ENCODE measurements at regions not wholly inside any gene's neighbourhood (a gene's known extent, or its start where the extent isn't known, plus 50 kb on each side); places are given as distances from the start of the nearest gene placed in this dataset.

- H3K36me3 ChIP-seq (ENCODE audit: control insufficient read depth, insufficient read depth, low read length) = no peaks in the 10 kb centered on the region
- no peaks in the 10 kb centered on the region for H3K27me3 ChIP-seq (ENCODE audit: control insufficient read depth, insufficient read depth, low read length, poor library complexity, severe bottlenecking)
- no peak overlapping the region for H3K27ac ChIP-seq (ENCODE audit: insufficient read depth, low read depth, low read length, poor library complexity, severe bottlenecking)
- no peaks in the 10 kb centered on the region for H3K4me1 ChIP-seq (ENCODE audit: control insufficient read depth, insufficient read depth, low read length)
- H3K9me3 ChIP-seq (ENCODE audit: control insufficient read depth, low read length) = no peaks in the 10 kb centered on the region
- no peak overlapping the region for H3K4me3 ChIP-seq (ENCODE audit: insufficient read depth, low read depth, low read length)
- WGBS, 2 experiments = 79 to 88% methylated on average over 1 of the region's 1 CpG
These were observed 1244.9 kb downstream of the PCDH17 start for GRCh38 chr13:58876473-58876872.

- Histone ChIP-seq H3K27me3 (ENCODE audit: control insufficient read depth, insufficient read depth, low read length, poor library complexity, severe bottlenecking) (no peaks in the 10 kb centered on the region), H3K36me3 (ENCODE audit: control insufficient read depth, insufficient read depth, low read length) (no peaks in the 10 kb centered on the region), H3K4me3 (ENCODE audit: insufficient read depth, low read depth, low read length) (no peak overlapping the region), H3K4me1 (ENCODE audit: control insufficient read depth, insufficient read depth, low read length) (peaks cover under 1% of the 10 kb centered on the region), H3K27ac (ENCODE audit: insufficient read depth, low read depth, low read length, poor library complexity, severe bottlenecking) (no peak overlapping the region), H3K9me3 (ENCODE audit: control insufficient read depth, low read length) (no peaks in the 10 kb centered on the region)
These were observed 1247.6 kb downstream of the PCDH17 start for GRCh38 chr13:58879114-58879513.

GRCh38 chr13:58882516-58882915, 1251.0 kb downstream of the PCDH17 start:
- no peaks in the 10 kb centered on the region for H3K9me3 ChIP-seq (ENCODE audit: control insufficient read depth, low read length)
- no peaks in the 10 kb centered on the region for H3K27me3 ChIP-seq (ENCODE audit: control insufficient read depth, insufficient read depth, low read length, poor library complexity, severe bottlenecking)
- H3K4me1 ChIP-seq (ENCODE audit: control insufficient read depth, insufficient read depth, low read length) = peaks cover 8% of the 10 kb centered on the region
- no peak overlapping the region for H3K4me3 ChIP-seq (ENCODE audit: insufficient read depth, low read depth, low read length)
- H3K27ac ChIP-seq (ENCODE audit: insufficient read depth, low read depth, low read length, poor library complexity, severe bottlenecking) = no peak overlapping the region
- H3K36me3 ChIP-seq (ENCODE audit: control insufficient read depth, insufficient read depth, low read length) = no peaks in the 10 kb centered on the region
- WGBS, 2 experiments = 91 to 98% methylated on average over 4 of the region's 4 CpGs

- peaks cover 8% of the 10 kb centered on the region for H3K4me1 ChIP-seq (ENCODE audit: control insufficient read depth, insufficient read depth, low read length)
- no peaks in the 10 kb centered on the region for H3K27me3 ChIP-seq (ENCODE audit: control insufficient read depth, insufficient read depth, low read length, poor library complexity, severe bottlenecking)
- no peaks in the 10 kb centered on the region for H3K9me3 ChIP-seq (ENCODE audit: control insufficient read depth, low read length)
- 85 to 89% methylated on average over 2 of the region's 2 CpGs for WGBS, 2 experiments
- no peak overlapping the region for H3K4me3 ChIP-seq (ENCODE audit: insufficient read depth, low read depth, low read length)
- H3K27ac ChIP-seq (ENCODE audit: insufficient read depth, low read depth, low read length, poor library complexity, severe bottlenecking) = no peak overlapping the region
- H3K36me3 ChIP-seq (ENCODE audit: control insufficient read depth, insufficient read depth, low read length) = no peaks in the 10 kb centered on the region
These were observed 1251.9 kb downstream of the PCDH17 start for GRCh38 chr13:58883405-58883804.

GRCh38 chr13:58884353-58885209, 1253.0 kb downstream of the PCDH17 start:
- Histone ChIP-seq H3K9me3 (ENCODE audit: control insufficient read depth, low read length) (no peaks in the 10 kb centered on the region), H3K27me3 (ENCODE audit: control insufficient read depth, insufficient read depth, low read length, poor library complexity, severe bottlenecking) (no peaks in the 10 kb centered on the region), H3K27ac (ENCODE audit: insufficient read depth, low read depth, low read length, poor library complexity, severe bottlenecking) (peak overlapping the region; percentile 16), H3K4me1 (ENCODE audit: control insufficient read depth, insufficient read depth, low read length) (peaks cover 8% of the 10 kb centered on the region), H3K36me3 (ENCODE audit: control insufficient read depth, insufficient read depth, low read length) (no peaks in the 10 kb centered on the region), H3K4me3 (ENCODE audit: insufficient read depth, low read depth, low read length) (no peak overlapping the region)
- 48 to 49% methylated on average over 4 to 5 of the region's 5 CpGs for WGBS, 2 experiments

- H3K4me1 ChIP-seq (ENCODE audit: control insufficient read depth, insufficient read depth, low read length) = peaks cover 5% of the 10 kb centered on the region
- H3K27me3 ChIP-seq (ENCODE audit: control insufficient read depth, insufficient read depth, low read length, poor library complexity, severe bottlenecking) = no peaks in the 10 kb centered on the region
- no peak overlapping the region for H3K27ac ChIP-seq (ENCODE audit: insufficient read depth, low read depth, low read length, poor library complexity, severe bottlenecking)
- WGBS, 2 experiments = 83 to 100% methylated on average over 1 of the region's 1 CpG
- no peaks in the 10 kb centered on the region for H3K36me3 ChIP-seq (ENCODE audit: control insufficient read depth, insufficient read depth, low read length)
- no peak overlapping the region for H3K4me3 ChIP-seq (ENCODE audit: insufficient read depth, low read depth, low read length)
- H3K9me3 ChIP-seq (ENCODE audit: control insufficient read depth, low read length) = no peaks in the 10 kb centered on the region
These were observed 1257.9 kb downstream of the PCDH17 start for GRCh38 chr13:58889474-58889873.

- Histone ChIP-seq H3K36me3 (ENCODE audit: control insufficient read depth, insufficient read depth, low read length) (no peaks in the 10 kb centered on the region), H3K27me3 (ENCODE audit: control insufficient read depth, insufficient read depth, low read length, poor library complexity, severe bottlenecking) (no peaks in the 10 kb centered on the region), H3K9me3 (ENCODE audit: control insufficient read depth, low read length) (no peaks in the 10 kb centered on the region), H3K4me1 (ENCODE audit: control insufficient read depth, insufficient read depth, low read length) (no peaks in the 10 kb centered on the region), H3K4me3 (ENCODE audit: insufficient read depth, low read depth, low read length) (no peak overlapping the region), H3K27ac (ENCODE audit: insufficient read depth, low read depth, low read length, poor library complexity, severe bottlenecking) (no peak overlapping the region)
- WGBS, 2 experiments = 87 to 100% methylated on average over 1 of the region's 1 CpG
These were observed 1261.9 kb downstream of the PCDH17 start for GRCh38 chr13:58893396-58893795.

GRCh38 chr13:58906329-58907007, 1257.3 kb downstream of the DIAPH3 start:
- Histone ChIP-seq H3K27me3 (ENCODE audit: control insufficient read depth, insufficient read depth, low read length, poor library complexity, severe bottlenecking) (no peaks in the 10 kb centered on the region), H3K4me1 (ENCODE audit: control insufficient read depth, insufficient read depth, low read length) (no peaks in the 10 kb centered on the region), H3K9me3 (ENCODE audit: control insufficient read depth, low read length) (no peaks in the 10 kb centered on the region), H3K4me3 (ENCODE audit: insufficient read depth, low read depth, low read length) (no peak overlapping the region), H3K27ac (ENCODE audit: insufficient read depth, low read depth, low read length, poor library complexity, severe bottlenecking) (no peak overlapping the region), H3K36me3 (ENCODE audit: control insufficient read depth, insufficient read depth, low read length) (no peaks in the 10 kb centered on the region)
- 90 to 91% methylated on average over 3 of the region's 3 CpGs for WGBS, 2 experiments

- no peaks in the 10 kb centered on the region for H3K36me3 ChIP-seq (ENCODE audit: control insufficient read depth, insufficient read depth, low read length)
- no peaks in the 10 kb centered on the region for H3K4me1 ChIP-seq (ENCODE audit: control insufficient read depth, insufficient read depth, low read length)
- no peaks in the 10 kb centered on the region for H3K27me3 ChIP-seq (ENCODE audit: control insufficient read depth, insufficient read depth, low read length, poor library complexity, severe bottlenecking)
- H3K9me3 ChIP-seq (ENCODE audit: control insufficient read depth, low read length) = no peaks in the 10 kb centered on the region
- no peak overlapping the region for H3K4me3 ChIP-seq (ENCODE audit: insufficient read depth, low read depth, low read length)
- H3K27ac ChIP-seq (ENCODE audit: insufficient read depth, low read depth, low read length, poor library complexity, severe bottlenecking) = no peak overlapping the region
These were observed 1256.4 kb downstream of the DIAPH3 start for GRCh38 chr13:58907347-58907746.

GRCh38 chr13:58908019-58908679, 1255.6 kb downstream of the DIAPH3 start:
- Histone ChIP-seq H3K27ac (ENCODE audit: insufficient read depth, low read depth, low read length, poor library complexity, severe bottlenecking) (no peak overlapping the region), H3K4me3 (ENCODE audit: insufficient read depth, low read depth, low read length) (no peak overlapping the region), H3K9me3 (ENCODE audit: control insufficient read depth, low read length) (no peaks in the 10 kb centered on the region), H3K27me3 (ENCODE audit: control insufficient read depth, insufficient read depth, low read length, poor library complexity, severe bottlenecking) (no peaks in the 10 kb centered on the region), H3K36me3 (ENCODE audit: control insufficient read depth, insufficient read depth, low read length) (no peaks in the 10 kb centered on the region), H3K4me1 (ENCODE audit: control insufficient read depth, insufficient read depth, low read length) (no peaks in the 10 kb centered on the region)
- WGBS, 2 experiments = 67 to 100% methylated on average over 1 to 2 of the region's 2 CpGs

Data from ectodermal cell (in vitro differentiated cells).